ENCODE measurements at regions not wholly inside any gene's neighbourhood (a gene's known extent, or its start where the extent isn't known, plus 50 kb on each side); places are given as distances from the start of the nearest gene placed in this dataset.

GRCh38 chr6:98711380-98711779 lies 123.0 kb upstream of the POU3F2 start:
- H3K27me3 ChIP-seq (replicated peaks in 1 of 4; ENCODE audit: control insufficient read depth in 3 of 4, extremely low read depth in 1 of 4, insufficient read depth in 3 of 4, low read length in 3 of 4), result no peaks in the 10 kb centered on the region
- H3K4me1 ChIP-seq (replicated peaks in 1 of 4; ENCODE audit: control insufficient read depth in 3 of 4, insufficient read depth in 4 of 4, low read length in 3 of 4), result peaks cover 0 to 2% (median under 1%) of the 10 kb centered on the region in 4 experiments; a peak in 3 of 7 replicates
- no peak overlapping the region for H3K27ac ChIP-seq (ENCODE audit: low read depth, low read length)
- POLR2A ChIA-PET (ENCODE audit: partially characterized antibody), result no interaction called here
- H4K91ac ChIP-seq (replicated peaks; ENCODE audit: insufficient read length, low read length), result no peak overlapping the region
- no peaks in the 10 kb centered on the region for H3K36me3 ChIP-seq (ENCODE audit: control insufficient read depth in 2 of 4, insufficient read depth in 4 of 4, low read length in 3 of 4)
- H3K4me2 ChIP-seq (ENCODE audit: insufficient read depth in 1 of 2, low read depth in 2 of 2, low read length in 2 of 2), result no peak overlapping the region
- H3K4ac ChIP-seq (replicated peaks; ENCODE audit: insufficient read length, low read depth, low read length), result no peak overlapping the region
- no peaks in the 10 kb centered on the region for H3K23me2 ChIP-seq (ENCODE audit: low read depth, low read length)
- no peaks in the 10 kb centered on the region for H4K20me1 ChIP-seq (replicated peaks in 1 of 2; ENCODE audit: control insufficient read depth in 1 of 2, insufficient read depth in 2 of 2, low read length in 2 of 2)
- H3K79me2 ChIP-seq (ENCODE audit: control insufficient read depth in 1 of 2, insufficient read depth in 2 of 2, low read length in 2 of 2), result no peaks in the 10 kb centered on the region
- no peak for TF ChIP-seq EZH2 (IDR thresholded peaks at IDR 0.05; ENCODE audit: low read depth, low read length, severe bottlenecking)
- no peak for TF ChIP-seq RAD21 (IDR thresholded peaks at IDR 0.05 in 1 of 2, conservative IDR thresholded peaks at IDR 0.05 in 1 of 2; ENCODE audit: low read depth in 2 of 2, low read length in 2 of 2)
- no peak for TF ChIP-seq NANOG (IDR thresholded peaks at IDR 0.05; ENCODE audit: insufficient read depth, low read depth, low read length, poor library complexity, severe bottlenecking)
- no peak for TF ChIP-seq RNF2 (IDR thresholded peaks at IDR 0.05; ENCODE audit: borderline replicate concordance, low read depth, low read length, missing control alignments, poor library complexity, severe bottlenecking)
- TF ChIP-seq GTF2F1 (IDR thresholded peaks at IDR 0.05; ENCODE audit: borderline replicate concordance, low read depth, low read length), result no peak
- no peak for TF ChIP-seq RBBP5 (IDR thresholded peaks at IDR 0.05; ENCODE audit: borderline replicate concordance, low read depth, low read length)
- TF ChIP-seq TAF7 (optimal IDR thresholded peaks at IDR 0.05; ENCODE audit: borderline replicate concordance, low read depth, low read length), result no peak
- no peak for TF ChIP-seq ZNF274 (IDR thresholded peaks at IDR 0.05; ENCODE audit: borderline replicate concordance, extremely low read depth, low read length)
- TF ChIP-seq SUZ12 (IDR thresholded peaks at IDR 0.05; ENCODE audit: low read length), result no peak
- TF ChIP-seq YY1 (IDR thresholded peaks at IDR 0.05; ENCODE audit: low read depth, low read length), result no peak
- H3K9ac ChIP-seq (replicated peaks in 1 of 4; ENCODE audit: extremely low read depth in 1 of 4, low read depth in 3 of 4, low read length in 3 of 4), result no peak overlapping the region
- no peak overlapping the region for H3K14ac ChIP-seq (ENCODE audit: insufficient read length)
- no peak overlapping the region for H4K5ac ChIP-seq (ENCODE audit: insufficient read length, low read depth, low read length)
- H2BK5ac ChIP-seq (ENCODE audit: low read depth, low read length), result no peak overlapping the region
- no peaks in the 10 kb centered on the region for H3K79me1 ChIP-seq (ENCODE audit: low read depth, low read length)
- CTCF ChIA-PET (ENCODE audit: partially characterized antibody), result no interaction called here
- no peak overlapping the region for H2BK15ac ChIP-seq (ENCODE audit: low read length)
- no peak overlapping the region for H3K4me3 ChIP-seq (ENCODE audit: extremely low read depth in 1 of 4, insufficient read depth in 2 of 4, low read depth in 3 of 4, low read length in 4 of 4)
- no peak for DNase-seq (ENCODE audit: low read depth in 1 of 2, low spot score in 2 of 2)
- H2AFZ ChIP-seq (ENCODE audit: low read length), result no peak overlapping the region
- H2BK120ac ChIP-seq (replicated peaks; ENCODE audit: low read depth, low read length), result no peak overlapping the region
- no peak overlapping the region for H4K8ac ChIP-seq (ENCODE audit: extremely low read depth, insufficient read depth, low read length)
- no peak overlapping the region for H3K23ac ChIP-seq (ENCODE audit: insufficient read length)
- H2BK20ac ChIP-seq (ENCODE audit: low read length), result no peak overlapping the region
- no peak overlapping the region for H3K56ac ChIP-seq (replicated peaks; ENCODE audit: insufficient read length, low read depth, low read length)
- no peak overlapping the region for H2AK5ac ChIP-seq (ENCODE audit: low read depth, low read length)
- H3K9me3 ChIP-seq (ENCODE audit: insufficient read depth in 2 of 2, low read depth in 1 of 2, low read length in 1 of 2), result no peaks in the 10 kb centered on the region
- H2BK12ac ChIP-seq (ENCODE audit: low read depth, low read length), result no peak overlapping the region
- no peak for FAIRE-seq
- H3K18ac ChIP-seq (ENCODE audit: extremely low read depth, low read length), result no peak overlapping the region
